ENCODE measurements at regions not wholly inside any gene's neighbourhood (a gene's known extent, or its start where the extent isn't known, plus 50 kb on each side); places are given as distances from the start of the nearest gene placed in this dataset.

DNA sequence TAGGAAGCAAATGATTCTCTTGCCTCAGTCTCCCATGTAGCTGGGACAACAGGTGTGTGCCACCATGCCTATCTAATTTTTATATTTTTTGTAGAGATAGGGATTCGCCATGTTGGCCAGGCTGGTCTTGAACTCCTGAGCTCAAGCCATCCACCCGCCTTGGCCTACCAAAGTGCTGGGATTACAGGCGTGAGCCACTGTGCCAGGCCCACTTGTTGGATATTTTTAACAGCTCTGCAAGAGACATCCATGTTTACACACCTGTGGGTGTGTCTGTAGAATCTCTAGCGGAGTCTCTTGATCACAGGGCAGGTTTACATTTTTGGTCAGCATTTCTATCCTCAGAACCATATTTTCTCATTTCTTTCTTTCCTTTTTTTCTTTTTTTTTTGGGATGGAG is 53.1 kb upstream of the ZFP64 start:
- DNase-seq (ENCODE audit: low read depth) = no peak
- in situ Hi-C loops (cut with HindIII; ENCODE audit: low sequenced_read_pairs) = no loop called here
- TF ChIP-seq, protein P1, sequence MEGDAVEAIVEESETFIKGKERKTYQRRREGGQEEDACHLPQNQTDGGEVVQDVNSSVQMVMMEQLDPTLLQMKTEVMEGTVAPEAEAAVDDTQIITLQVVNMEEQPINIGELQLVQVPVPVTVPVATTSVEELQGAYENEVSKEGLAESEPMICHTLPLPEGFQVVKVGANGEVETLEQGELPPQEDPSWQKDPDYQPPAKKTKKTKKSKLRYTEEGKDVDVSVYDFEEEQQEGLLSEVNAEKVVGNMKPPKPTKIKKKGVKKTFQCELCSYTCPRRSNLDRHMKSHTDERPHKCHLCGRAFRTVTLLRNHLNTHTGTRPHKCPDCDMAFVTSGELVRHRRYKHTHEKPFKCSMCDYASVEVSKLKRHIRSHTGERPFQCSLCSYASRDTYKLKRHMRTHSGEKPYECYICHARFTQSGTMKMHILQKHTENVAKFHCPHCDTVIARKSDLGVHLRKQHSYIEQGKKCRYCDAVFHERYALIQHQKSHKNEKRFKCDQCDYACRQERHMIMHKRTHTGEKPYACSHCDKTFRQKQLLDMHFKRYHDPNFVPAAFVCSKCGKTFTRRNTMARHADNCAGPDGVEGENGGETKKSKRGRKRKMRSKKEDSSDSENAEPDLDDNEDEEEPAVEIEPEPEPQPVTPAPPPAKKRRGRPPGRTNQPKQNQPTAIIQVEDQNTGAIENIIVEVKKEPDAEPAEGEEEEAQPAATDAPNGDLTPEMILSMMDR (IDR thresholded peaks at IDR 0.05; ENCODE audit: low read depth, low read length, missing control alignments) = no peak
- no peak overlapping the region for H3K4me3 ChIP-seq (ENCODE audit: low read depth, low read length)

DNA sequence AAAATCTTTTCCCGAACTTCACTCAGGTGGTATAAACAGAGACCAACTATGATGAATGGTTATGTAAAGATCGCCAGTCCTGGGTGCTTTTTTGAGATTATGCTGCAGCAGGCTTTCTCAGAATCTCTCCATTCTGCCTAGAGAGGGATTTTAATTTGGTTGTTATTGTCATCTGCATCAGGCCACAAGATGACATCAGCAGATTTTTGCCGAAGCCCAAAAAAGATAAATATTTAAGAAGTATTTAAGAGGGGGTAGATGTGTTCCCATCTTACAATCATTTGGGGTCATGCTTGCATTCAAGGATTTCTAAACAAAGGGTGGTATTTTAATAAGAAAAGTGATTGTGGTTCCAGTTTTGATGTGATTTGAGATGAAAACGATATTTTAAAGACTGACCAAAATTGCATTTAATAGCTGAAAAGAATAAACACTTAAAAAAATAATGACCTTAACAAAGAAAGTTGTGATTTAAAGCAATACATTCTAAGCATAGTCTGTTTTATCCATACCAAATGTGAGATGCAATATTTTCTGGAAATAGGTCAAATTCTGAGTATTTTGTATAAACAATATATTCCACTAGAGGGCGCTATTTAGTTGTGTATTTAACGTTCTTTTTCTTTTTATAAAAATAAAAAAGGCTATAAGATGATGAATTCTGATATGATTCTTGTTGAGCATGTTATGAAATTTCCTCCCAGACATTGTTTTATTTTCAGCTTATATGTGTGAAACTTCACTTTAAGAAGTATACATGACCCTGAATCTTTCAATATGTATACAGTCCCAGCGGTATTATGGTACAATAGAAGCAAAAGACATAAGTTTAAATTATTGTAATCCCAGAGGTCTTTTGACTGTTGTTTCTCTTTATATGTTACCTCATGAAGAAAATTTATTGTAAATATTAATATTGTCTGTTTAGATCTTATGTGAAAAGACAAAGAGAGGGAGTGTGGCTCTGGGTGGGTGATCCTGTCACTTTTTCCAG is 51.0 kb upstream of the ZFP64 start:
- DNase-seq (ENCODE audit: low read depth) = no peak
- in situ Hi-C loops (cut with HindIII; ENCODE audit: low sequenced_read_pairs) = no loop called here

More for the DNA sequence above, 51.0 kb upstream of the ZFP64 start:
- no peak overlapping the region for H3K4me3 ChIP-seq (ENCODE audit: low read depth, low read length)
- TF ChIP-seq, protein P1 (IDR thresholded peaks at IDR 0.05; ENCODE audit: low read depth, low read length, missing control alignments) = no peak
